SU-DHL-6 (cell line): ENCODE measurements at regions not wholly inside any gene's neighbourhood (a gene's known extent, or its start where the extent isn't known, plus 50 kb on each side); places are given as distances from the start of the nearest gene placed in this dataset.

ENCODE experiments used
- H2AFZ ChIP-seq: fragments of 200-600 bp; sonication (generic); 2 replicates; pipeline ENCODE4 v1.6.1; 2014; ENCODE audit warnings: low read depth, mild to moderate bottlenecking, moderate library complexity, mixed read lengths, antibody characterized with exemption, low read length; ENCODE audit not compliant: severe bottlenecking
- H3F3A ChIP-seq: fragments of 200-600 bp; shearing (Covaris generic); 2 replicates; pipeline ENCODE4 v1.6.0; 2016; ENCODE audit warnings: antibody characterized with exemption, mild to moderate bottlenecking; ENCODE audit not compliant: insufficient read depth
- H3K27ac ChIP-seq: fragments of 200-600 bp; sonication (generic); 2 replicates; pipeline ENCODE4 v1.5.1; 2016; ENCODE audit warnings: low read depth, mild to moderate bottlenecking, low read length, moderate library complexity, mixed read lengths
- H3K27me3 ChIP-seq: fragments of 200-600 bp; sonication (generic), shearing (Covaris generic); 2 replicates; pipeline ENCODE4 v1.6.0; 2014; ENCODE audit warnings: mild to moderate bottlenecking, low read length
- H3K36me3 ChIP-seq: fragments of 200-600 bp; sonication (generic); 2 replicates; pipeline ENCODE4 v1.6.1; 2014; ENCODE audit warnings: mild to moderate bottlenecking, low read length, mixed read lengths
- H3K4me2 ChIP-seq: fragments of 300-600, 200-600 bp; shearing (Covaris generic), sonication (generic); 2 replicates; pipeline ENCODE4 v1.6.0; 2014; ENCODE audit warnings: low read length, low read depth, mild to moderate bottlenecking; ENCODE audit not compliant: poor library complexity, severe bottlenecking
- H3K4me3 ChIP-seq: fragments of 200-600 bp; sonication (generic); 2 replicates; pipeline ENCODE4 v1.5.1; 2014; ENCODE audit warnings: antibody characterized with exemption, low read length, mild to moderate bottlenecking, mixed read lengths; ENCODE audit not compliant: insufficient read depth, poor library complexity, severe bottlenecking
- H3K79me2 ChIP-seq: fragments of 200-600 bp; sonication (generic); 2 replicates; pipeline ENCODE4 v1.6.1; 2014; ENCODE audit warnings: mild to moderate bottlenecking, low read length, moderate library complexity; ENCODE audit not compliant: insufficient read depth
- H3K9ac ChIP-seq: fragments of 200-600 bp; sonication (generic); 2 replicates; pipeline ENCODE4 v1.7.0; 2014; ENCODE audit warnings: mild to moderate bottlenecking, low read length
- H3K9me2 ChIP-seq: fragments of 200-600 bp; sonication (generic); replicated peaks from 2 replicates; pipeline ENCODE4 v1.6.1; 2014; ENCODE audit warnings: low read length; ENCODE audit not compliant: insufficient read depth
- H3K9me3 ChIP-seq: fragments of 200-600 bp; sonication (generic); 2 replicates; pipeline ENCODE4 v1.6.1; 2014; ENCODE audit warnings: low read length, mixed read lengths; ENCODE audit not compliant: insufficient read depth
- H4K20me1 ChIP-seq: fragments of 200-600 bp; sonication (generic); 2 replicates; pipeline ENCODE4 v1.6.1; 2014; ENCODE audit warnings: low read depth, mild to moderate bottlenecking, antibody characterized with exemption, low read length, moderate library complexity, mixed read lengths
- CTCF ChIP-seq: fragments of 200-600 bp; sonication (generic); IDR thresholded peaks from one replicate; pipeline ENCODE4 v1.5.1; 2017; ENCODE audit warnings: antibody characterized with exemption, mild to moderate bottlenecking, low read length, moderate library complexity; ENCODE audit not compliant: insufficient read depth, poor library complexity, severe bottlenecking
- EZH2phosphoT487 ChIP-seq: fragments of 200-600 bp; sonication (generic), shearing (Covaris generic); conservative IDR thresholded peaks from 2 replicates; pipeline ENCODE4 v1.6.1; 2018; ENCODE audit warnings: mild to moderate bottlenecking, antibody characterized with exemption, low read length, moderate library complexity, mixed read lengths

GRCh38 chr2:239520811-239521517, 120.1 kb upstream of the HDAC4 start:
- Histone ChIP-seq H3K9me2 (no peaks in the 10 kb centered on the region), H3K36me3 (no peaks in the 10 kb centered on the region), H3K79me2 (no peaks in the 10 kb centered on the region), H3K27me3 (no peaks in the 10 kb centered on the region), H3K27ac (no peak overlapping the region), H2AFZ (no peak overlapping the region), H3K9me3 (no peaks in the 10 kb centered on the region), H4K20me1 (no peaks in the 10 kb centered on the region), H3K9ac (no peak overlapping the region), H3K4me3 (no peak overlapping the region), H3F3A (no peaks in the 10 kb centered on the region), H3K4me2 (no peak overlapping the region)
- TF ChIP-seq EZH2phosphoT487 (no peak), CTCF (no peak)

- no peaks in the 10 kb centered on the region for H3K9me3 ChIP-seq
- H4K20me1 ChIP-seq = no peaks in the 10 kb centered on the region
- no peak overlapping the region for H3K4me2 ChIP-seq
- no peak overlapping the region for H3K9ac ChIP-seq
- no peaks in the 10 kb centered on the region for H3K27me3 ChIP-seq
- H3K27ac ChIP-seq = no peak overlapping the region
- no peak overlapping the region for H3K4me3 ChIP-seq
- no peaks in the 10 kb centered on the region for H3K9me2 ChIP-seq
- no peaks in the 10 kb centered on the region for H3F3A ChIP-seq
- no peaks in the 10 kb centered on the region for H3K79me2 ChIP-seq
- no peak overlapping the region for H2AFZ ChIP-seq
- TF ChIP-seq EZH2phosphoT487 (no peak), CTCF (no peak)
- H3K36me3 ChIP-seq = no peaks in the 10 kb centered on the region
Measured at GRCh38 chr2:239519921-239520585, 119.2 kb upstream of the HDAC4 start.

GRCh38 chr2:239519089-239519920, 118.5 kb upstream of the HDAC4 start:
- no peaks in the 10 kb centered on the region for H3K27me3 ChIP-seq
- H3K9me3 ChIP-seq = no peaks in the 10 kb centered on the region
- no peaks in the 10 kb centered on the region for H3K9me2 ChIP-seq
- no peaks in the 10 kb centered on the region for H3F3A ChIP-seq
- no peak overlapping the region for H3K27ac ChIP-seq
- no peak overlapping the region for H3K4me3 ChIP-seq
- no peaks in the 10 kb centered on the region for H3K79me2 ChIP-seq
- H3K4me2 ChIP-seq = no peak overlapping the region
- H3K9ac ChIP-seq = no peak overlapping the region
- no peaks in the 10 kb centered on the region for H3K36me3 ChIP-seq
- no peak for TF ChIP-seq CTCF
- TF ChIP-seq EZH2phosphoT487 = no peak
- H4K20me1 ChIP-seq = no peaks in the 10 kb centered on the region
- no peak overlapping the region for H2AFZ ChIP-seq
